ENCODE measurements at regions not wholly inside any gene's neighbourhood (a gene's known extent, or its start where the extent isn't known, plus 50 kb on each side); places are given as distances from the start of the nearest gene placed in this dataset.
A peak's percentile ranks its signal among the peaks of the same experiment; 100 is the strongest.

- DNase-seq (ENCODE audit: low read depth in 4 of 4, low spot score in 3 of 4): no peak
Measured at GRCh38 chr13:22357132-22357531, 686.3 kb downstream of the FGF9 start.

- no peak for DNase-seq (ENCODE audit: low read depth in 4 of 4, low spot score in 3 of 4)
Measured at GRCh38 chr13:22369090-22369489, 698.2 kb downstream of the FGF9 start.

- no peak for DNase-seq (ENCODE audit: low read depth in 4 of 4, low spot score in 3 of 4)
Measured at GRCh38 chr13:22369840-22370239, 699.0 kb downstream of the FGF9 start.

- no peak for DNase-seq (ENCODE audit: low read depth in 4 of 4, low spot score in 3 of 4)
Measured at GRCh38 chr13:22372261-22372660, 701.4 kb downstream of the FGF9 start.

- DNase-seq (ENCODE audit: low read depth in 4 of 4, low spot score in 3 of 4): no peak
Measured at GRCh38 chr13:22375151-22375550, 704.3 kb downstream of the FGF9 start.

- DNase-seq (ENCODE audit: low read depth in 4 of 4, low spot score in 3 of 4): no peak
Measured at GRCh38 chr13:22387899-22388298, 717.0 kb downstream of the FGF9 start.

- DNase-seq (ENCODE audit: low read depth in 4 of 4, low spot score in 3 of 4): no peak
Measured at GRCh38 chr13:22399801-22400420, 729.0 kb downstream of the FGF9 start.

GRCh38 chr13:22402682-22403081 lies 731.8 kb downstream of the FGF9 start:
- no peak for DNase-seq (ENCODE audit: low read depth in 4 of 4, low spot score in 3 of 4)

GRCh38 chr13:22403144-22403543 lies 732.3 kb downstream of the FGF9 start:
- DNase-seq (ENCODE audit: low read depth in 4 of 4, low spot score in 3 of 4): no peak

GRCh38 chr13:22405891-22406290 lies 735.0 kb downstream of the FGF9 start:
- no peak for DNase-seq (ENCODE audit: low read depth in 4 of 4, low spot score in 3 of 4)

- no peak for DNase-seq (ENCODE audit: low read depth in 4 of 4, low spot score in 3 of 4)
Measured at GRCh38 chr13:22412452-22412851, 741.6 kb downstream of the FGF9 start.

GRCh38 chr13:22422023-22422422 lies 751.1 kb downstream of the FGF9 start:
- no peak for DNase-seq (ENCODE audit: low read depth in 4 of 4, low spot score in 3 of 4)

- DNase-seq (ENCODE audit: low read depth in 4 of 4, low spot score in 3 of 4): no peak
Measured at GRCh38 chr13:22422712-22423111, 751.8 kb downstream of the FGF9 start.

GRCh38 chr13:22423261-22423660 lies 752.4 kb downstream of the FGF9 start:
- no peak for DNase-seq (ENCODE audit: low read depth in 4 of 4, low spot score in 3 of 4)

GRCh38 chr13:22425087-22425486 lies 754.2 kb downstream of the FGF9 start:
- no peak for DNase-seq (ENCODE audit: low read depth in 4 of 4, low spot score in 3 of 4)

GRCh38 chr13:22427066-22427465 lies 753.7 kb upstream of the SGCG start:
- DNase-seq (ENCODE audit: low read depth in 4 of 4, low spot score in 3 of 4): no peak

GRCh38 chr13:22427783-22428182 lies 753.0 kb upstream of the SGCG start:
- no peak for DNase-seq (ENCODE audit: low read depth in 4 of 4, low spot score in 3 of 4)

- DNase-seq (ENCODE audit: low read depth in 4 of 4, low spot score in 3 of 4): no peak
Measured at GRCh38 chr13:22428188-22428828, 752.5 kb upstream of the SGCG start.

- no peak for DNase-seq (ENCODE audit: low read depth in 4 of 4, low spot score in 3 of 4)
Measured at GRCh38 chr13:22432690-22433089, 748.1 kb upstream of the SGCG start.

- DNase-seq (ENCODE audit: low read depth in 4 of 4, low spot score in 3 of 4): no peak
Measured at GRCh38 chr13:22447132-22447886, 733.5 kb upstream of the SGCG start.

GRCh38 chr13:22449251-22449650 lies 731.5 kb upstream of the SGCG start:
- DNase-seq (ENCODE audit: low read depth in 4 of 4, low spot score in 3 of 4): no peak

- DNase-seq (ENCODE audit: low read depth in 4 of 4, low spot score in 3 of 4): peak; percentile 2 to 19 (median 12)
Measured at GRCh38 chr13:22451327-22451741, 729.4 kb upstream of the SGCG start.

Measured in left renal pelvis (tissue), 4 donors.